ENCODE measurements at regions not wholly inside any gene's neighbourhood (a gene's known extent, or its start where the extent isn't known, plus 50 kb on each side); places are given as distances from the start of the nearest gene placed in this dataset.

- no peak overlapping the region for H3K27ac ChIP-seq (ENCODE audit: low read depth, low read length, poor library complexity, severe bottlenecking)
Measured at GRCh38 chr4:81682492-81682891, 210.8 kb upstream of the RASGEF1B start.

GRCh38 chr4:81679315-81679714 lies 207.6 kb upstream of the RASGEF1B start:
- Histone ChIP-seq H3F3A (ENCODE audit: insufficient read depth, low read length) (no peaks in the 10 kb centered on the region), H3K9me2 (ENCODE audit: low read depth, low read length) (no peaks in the 10 kb centered on the region), H3K4me3 (ENCODE audit: low read depth, low read length, poor library complexity, severe bottlenecking) (no peak overlapping the region), H4K20me1 (ENCODE audit: insufficient read depth, low read length) (no peaks in the 10 kb centered on the region), H3K9ac (ENCODE audit: low read length) (no peak overlapping the region), H3K4me1 (ENCODE audit: insufficient read depth, low read length, severe bottlenecking) (no peaks in the 10 kb centered on the region), H2AFZ (ENCODE audit: low read length) (no peak overlapping the region), H3K36me3 (ENCODE audit: insufficient read depth, low read length) (no peaks in the 10 kb centered on the region), H3K27ac (ENCODE audit: low read depth, low read length, poor library complexity, severe bottlenecking) (no peak overlapping the region), H3K4me2 (ENCODE audit: low read length) (no peak overlapping the region), H3K9me3 (ENCODE audit: low read length) (no peaks in the 10 kb centered on the region), H3K27me3 (ENCODE audit: insufficient read depth, low read length) (no peaks in the 10 kb centered on the region), H3K79me2 (ENCODE audit: insufficient read depth, low read length) (no peaks in the 10 kb centered on the region)
- TF ChIP-seq EZH2 (IDR thresholded peaks at IDR 0.05; ENCODE audit: borderline replicate concordance, low read length) = no peak
- TF ChIP-seq CTCF (IDR thresholded peaks at IDR 0.05; ENCODE audit: low read length) = no peak

More at GRCh38 chr4:81682492-81682891, 210.8 kb upstream of the RASGEF1B start:
- H3K4me3 ChIP-seq (ENCODE audit: low read depth, low read length, poor library complexity, severe bottlenecking) = no peak overlapping the region
- H3K9me3 ChIP-seq (ENCODE audit: low read length) = no peaks in the 10 kb centered on the region
- no peak overlapping the region for H3K4me2 ChIP-seq (ENCODE audit: low read length)
- TF ChIP-seq EZH2 (IDR thresholded peaks at IDR 0.05; ENCODE audit: borderline replicate concordance, low read length) (no peak), CTCF (IDR thresholded peaks at IDR 0.05; ENCODE audit: low read length) (no peak)
- H3K79me2 ChIP-seq (ENCODE audit: insufficient read depth, low read length) = no peaks in the 10 kb centered on the region
- no peaks in the 10 kb centered on the region for H4K20me1 ChIP-seq (ENCODE audit: insufficient read depth, low read length)
- no peaks in the 10 kb centered on the region for H3K9me2 ChIP-seq (ENCODE audit: low read depth, low read length)
- no peak overlapping the region for H2AFZ ChIP-seq (ENCODE audit: low read length)
- no peak overlapping the region for H3K9ac ChIP-seq (ENCODE audit: low read length)
- H3K27me3 ChIP-seq (ENCODE audit: insufficient read depth, low read length) = no peaks in the 10 kb centered on the region
- H3F3A ChIP-seq (ENCODE audit: insufficient read depth, low read length) = no peaks in the 10 kb centered on the region
- H3K36me3 ChIP-seq (ENCODE audit: insufficient read depth, low read length) = no peaks in the 10 kb centered on the region
- no peaks in the 10 kb centered on the region for H3K4me1 ChIP-seq (ENCODE audit: insufficient read depth, low read length, severe bottlenecking)

GRCh38 chr4:81678801-81679200 lies 207.1 kb upstream of the RASGEF1B start:
- H3K4me3 ChIP-seq (ENCODE audit: low read depth, low read length, poor library complexity, severe bottlenecking) = no peak overlapping the region

More at GRCh38 chr4:81678801-81679200, 207.1 kb upstream of the RASGEF1B start:
- Histone ChIP-seq H3K27me3 (ENCODE audit: insufficient read depth, low read length) (no peaks in the 10 kb centered on the region), H3K9me3 (ENCODE audit: low read length) (no peaks in the 10 kb centered on the region), H3K36me3 (ENCODE audit: insufficient read depth, low read length) (no peaks in the 10 kb centered on the region), H3K9ac (ENCODE audit: low read length) (no peak overlapping the region), H3K27ac (ENCODE audit: low read depth, low read length, poor library complexity, severe bottlenecking) (no peak overlapping the region), H3K9me2 (ENCODE audit: low read depth, low read length) (no peaks in the 10 kb centered on the region), H3K4me2 (ENCODE audit: low read length) (no peak overlapping the region), H2AFZ (ENCODE audit: low read length) (no peak overlapping the region), H3F3A (ENCODE audit: insufficient read depth, low read length) (no peaks in the 10 kb centered on the region), H4K20me1 (ENCODE audit: insufficient read depth, low read length) (no peaks in the 10 kb centered on the region), H3K4me1 (ENCODE audit: insufficient read depth, low read length, severe bottlenecking) (no peaks in the 10 kb centered on the region), H3K79me2 (ENCODE audit: insufficient read depth, low read length) (no peaks in the 10 kb centered on the region)
- TF ChIP-seq CTCF (IDR thresholded peaks at IDR 0.05; ENCODE audit: low read length) (no peak), EZH2 (IDR thresholded peaks at IDR 0.05; ENCODE audit: borderline replicate concordance, low read length) (no peak)

All from OCI-LY1 (cell line).